ENCODE measurements at regions not wholly inside any gene's neighbourhood (a gene's known extent, or its start where the extent isn't known, plus 50 kb on each side); places are given as distances from the start of the nearest gene placed in this dataset.
"Not testable (repeated sequence)": the region's sequence is repeated elsewhere in the genome, so short reads cannot be mapped to it uniquely, and the experiment has no call there.

GRCh38 chr1:174093789-174094188 lies 65.5 kb upstream of the RABGAP1L start:
- POLR2A ChIA-PET; H3K4me3 ChIP-seq (replicated peaks in 1 of 3; ENCODE audit: insufficient read depth in 1 of 3, low read depth in 2 of 3, low read length in 3 of 3); BruUV-seq (replicated peaks); H2AFZ ChIP-seq (ENCODE audit: low read length); H4K20me1 ChIP-seq (ENCODE audit: insufficient read depth, low read length); CTCF ChIA-PET (ENCODE audit: low intra/inter-chr PET ratio, low total read pairs); H3K4me2 ChIP-seq (ENCODE audit: low read depth, low read length); H3K4me1 ChIP-seq (ENCODE audit: insufficient read depth, low read length); H3K9ac ChIP-seq (ENCODE audit: insufficient read depth, low read depth, low read length); H3K27me3 ChIP-seq (ENCODE audit: control insufficient read depth in 1 of 2, insufficient read depth in 2 of 2, low read length in 2 of 2); FAIRE-seq; H3K36me3 ChIP-seq (replicated peaks in 1 of 2; ENCODE audit: control insufficient read depth in 1 of 2, insufficient read depth in 2 of 2, low read length in 2 of 2); H3K27ac ChIP-seq (ENCODE audit: extremely low read length, insufficient read depth, low read length); H3K9me3 ChIP-seq (ENCODE audit: low read length); H3K79me2 ChIP-seq (ENCODE audit: insufficient read depth, low read length): not testable (repeated sequence)
- intact Hi-C loops (cut with micrococcal nuclease; ENCODE audit: unreplicated experiment) = loop anchor here (5.0 kb wide), 1 partner anchor 124 kb away; no protein-coding TSS in a partner anchor
- ATAC-seq (peak; percentile 61), DNase-seq (ENCODE audit: low spot score) (peak; percentile 18)
- 6% methylated on average over 5 of the region's 5 CpGs for WGBS (ENCODE audit: low lambda C conversion rate)
- in situ Hi-C loops (cut with HindIII; ENCODE audit: extremely low pct_ligation_motif_present, low pct_unique_long_range_greater_than_20kb) = loop anchor here (10.0 kb wide), 1 partner anchor 121 kb away; no protein-coding TSS in a partner anchor
- peak; percentile 68 for TF ChIP-seq STAG1 (CRISPR knock-in tag; IDR thresholded peaks at IDR 0.05)
- TF ChIP-seq CTCF (CRISPR knock-in tag; IDR thresholded peaks at IDR 0.05) = peak; percentile 47
- peak; percentile 63; the same call in 1 of the 2 replicates for TF ChIP-seq ZNF362 (CRISPR knock-in tag; IDR thresholded peaks at IDR 0.05; ENCODE audit: borderline replicate concordance)

GRCh38 chr1:174090471-174090870 lies 68.3 kb upstream of the RC3H1 start:
- Histone ChIP-seq H3K4me1 (ENCODE audit: insufficient read depth, low read length) (no peaks in the 10 kb centered on the region), H3K4me3 (replicated peaks in 1 of 3; ENCODE audit: insufficient read depth in 1 of 3, low read depth in 2 of 3, low read length in 3 of 3) (no peak overlapping the region), H3K27me3 (ENCODE audit: control insufficient read depth in 1 of 2, insufficient read depth in 2 of 2, low read length in 2 of 2) (no peaks in the 10 kb centered on the region; a peak in 1 of 5 replicates), H3K9ac (ENCODE audit: insufficient read depth, low read depth, low read length) (no peak overlapping the region), H2AFZ (ENCODE audit: low read length) (no peak overlapping the region), H3K4me2 (ENCODE audit: low read depth, low read length) (no peak overlapping the region), H3K27ac (ENCODE audit: extremely low read length, insufficient read depth, low read length) (no peak overlapping the region), H3K9me3 (ENCODE audit: low read length) (no peaks in the 10 kb centered on the region), H3K36me3 (replicated peaks in 1 of 2; ENCODE audit: control insufficient read depth in 1 of 2, insufficient read depth in 2 of 2, low read length in 2 of 2) (no peaks in the 10 kb centered on the region), H4K20me1 (ENCODE audit: insufficient read depth, low read length) (no peaks in the 10 kb centered on the region), H3K79me2 (ENCODE audit: insufficient read depth, low read length) (no peaks in the 10 kb centered on the region)
- POLR2A ChIA-PET = no interaction called here
- in situ Hi-C loops (cut with HindIII; ENCODE audit: extremely low pct_ligation_motif_present, low pct_unique_long_range_greater_than_20kb) (loop anchor here (10.0 kb wide), 1 partner anchor 124 kb away; no protein-coding TSS in a partner anchor), intact Hi-C loops (cut with micrococcal nuclease; ENCODE audit: unreplicated experiment) (loop anchor here (5.0 kb wide), 1 partner anchor 127 kb away; no protein-coding TSS in a partner anchor)
- CTCF ChIA-PET (ENCODE audit: low intra/inter-chr PET ratio, low total read pairs) = no interaction called here
- DNase-seq (ENCODE audit: low spot score) (no peak), ATAC-seq (no peak), FAIRE-seq (no peak)
- no TSS peak for BruUV-seq (replicated peaks)
- 73% methylated on average over 3 of the region's 3 CpGs for WGBS (ENCODE audit: low lambda C conversion rate)
- no peak for TF ChIP-seq ZNF841 (CRISPR knock-in tag; IDR thresholded peaks at IDR 0.05; ENCODE audit: borderline replicate concordance)
- TF ChIP-seq TFE3 (CRISPR knock-in tag; IDR thresholded peaks at IDR 0.05) = no peak
- no peak for TF ChIP-seq ZNF510 (CRISPR knock-in tag; IDR thresholded peaks at IDR 0.05; ENCODE audit: low read depth)
- TF ChIP-seq ZNF629 (CRISPR knock-in tag; conservative IDR thresholded peaks at IDR 0.05) = no peak
- TF ChIP-seq NONO (IDR thresholded peaks at IDR 0.05) = no peak
- TF ChIP-seq NONO (CRISPR knock-in tag; conservative IDR thresholded peaks at IDR 0.05) = no peak
- no peak for TF ChIP-seq SMAD1 (CRISPR knock-in tag; IDR thresholded peaks at IDR 0.05; ENCODE audit: borderline replicate concordance, low read depth)
- TF ChIP-seq KAT8 (CRISPR knock-in tag; IDR thresholded peaks at IDR 0.05) = no peak
- TF ChIP-seq GMEB2 (CRISPR knock-in tag; IDR thresholded peaks at IDR 0.05; ENCODE audit: low read depth) = no peak
- TF ChIP-seq IKZF1 (IDR thresholded peaks at IDR 0.05) = no peak
- TF ChIP-seq ZNF331 (CRISPR knock-in tag; IDR thresholded peaks at IDR 0.05) = no peak

Data from HepG2 (cell line).